Hematopoietic multipotent progenitor cell treated with erythropoietin and hydrocortisone succinate and interleukin-3 and kit ligand, for 6 days (in vitro differentiated cells): ENCODE measurements at regions not wholly inside any gene's neighbourhood (a gene's known extent, or its start where the extent isn't known, plus 50 kb on each side); places are given as distances from the start of the nearest gene placed in this dataset.
"Not testable (repeated sequence)": the region's sequence is repeated elsewhere in the genome, so short reads cannot be mapped to it uniquely, and the experiment has no call there.

Source experiments
- DNase-seq: peaks from one replicate; pipeline ENCODE4 v3.0.0-alpha.2; 2015

DNA sequence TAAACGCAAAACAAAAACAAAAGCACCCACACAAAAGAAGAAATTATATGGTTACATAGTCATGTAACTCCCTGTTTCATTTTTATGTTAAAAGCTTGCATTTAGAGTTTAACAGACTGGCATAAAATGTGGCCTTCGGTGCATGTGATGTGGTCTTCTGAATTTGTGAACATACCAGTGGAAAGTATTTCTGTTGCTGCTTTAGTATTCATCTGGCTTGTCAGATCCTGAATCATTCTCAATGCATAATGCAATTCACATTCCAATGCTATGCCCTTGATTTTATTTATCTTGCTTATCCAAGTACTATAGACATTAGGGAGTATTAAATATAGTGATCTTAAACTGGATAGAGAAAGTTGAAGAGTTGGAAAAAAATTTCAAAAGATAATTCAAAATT is 740.2 kb upstream of the ZNF608 start:
- no peak for DNase-seq

DNA sequence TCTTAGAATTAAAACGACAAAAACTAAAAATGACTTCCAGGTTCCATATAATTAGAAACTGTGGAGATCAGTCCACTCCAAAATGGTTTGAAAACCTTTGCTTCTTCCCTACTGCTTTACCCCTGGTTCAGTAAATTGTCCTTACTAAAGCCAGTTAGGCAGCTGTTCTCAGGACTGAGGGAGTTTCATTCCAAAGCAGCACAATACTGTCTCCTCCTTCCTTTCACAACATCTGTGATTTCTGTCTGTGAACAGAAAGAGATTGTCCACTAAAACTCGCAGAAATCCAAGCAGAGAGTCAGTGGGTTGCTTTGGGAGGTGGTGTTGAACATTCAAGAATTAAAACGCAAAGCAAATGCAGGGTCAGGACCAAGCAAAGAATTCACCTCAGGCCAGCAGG is 740.8 kb upstream of the ZNF608 start:
- no peak for DNase-seq

DNA sequence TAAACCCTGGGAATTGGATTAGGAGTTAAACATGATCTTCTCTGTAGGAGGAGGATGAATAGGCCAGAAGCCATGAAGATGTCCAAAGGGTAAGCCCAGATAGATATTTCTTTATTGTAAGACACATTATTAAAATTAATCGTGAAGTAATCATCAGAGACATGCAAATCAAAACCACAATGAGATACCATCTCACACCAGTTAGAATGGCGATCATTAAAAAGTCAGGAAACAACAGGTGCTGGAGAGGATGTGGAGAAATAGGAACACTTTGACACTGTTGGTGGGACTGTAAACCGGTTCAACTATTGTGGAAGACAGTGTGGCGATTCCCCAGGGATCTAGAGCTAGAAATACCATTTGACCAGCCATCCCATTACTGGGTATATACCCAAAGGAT is 741.2 kb upstream of the ZNF608 start:
- not testable (repeated sequence) for DNase-seq

DNA sequence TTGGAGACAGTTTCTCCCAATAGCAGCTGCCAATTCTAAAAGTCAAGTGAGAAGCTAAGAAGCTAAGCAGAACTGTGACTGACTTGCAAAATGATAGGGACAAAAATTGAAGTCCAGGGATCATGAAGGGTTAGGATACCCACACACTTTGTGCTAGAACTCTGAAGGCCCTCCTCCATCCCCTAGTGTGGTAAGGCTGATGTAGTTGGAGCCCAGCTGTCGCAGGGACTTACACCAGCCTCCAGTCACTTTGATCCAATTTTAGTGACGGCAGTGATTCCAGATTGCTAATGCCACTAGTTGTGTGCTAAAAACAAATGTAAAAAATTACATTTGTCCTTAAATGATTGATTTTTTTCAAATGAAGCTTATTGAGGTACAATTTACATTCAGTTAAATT is 742.7 kb upstream of the ZNF608 start:
- no peak for DNase-seq

DNA sequence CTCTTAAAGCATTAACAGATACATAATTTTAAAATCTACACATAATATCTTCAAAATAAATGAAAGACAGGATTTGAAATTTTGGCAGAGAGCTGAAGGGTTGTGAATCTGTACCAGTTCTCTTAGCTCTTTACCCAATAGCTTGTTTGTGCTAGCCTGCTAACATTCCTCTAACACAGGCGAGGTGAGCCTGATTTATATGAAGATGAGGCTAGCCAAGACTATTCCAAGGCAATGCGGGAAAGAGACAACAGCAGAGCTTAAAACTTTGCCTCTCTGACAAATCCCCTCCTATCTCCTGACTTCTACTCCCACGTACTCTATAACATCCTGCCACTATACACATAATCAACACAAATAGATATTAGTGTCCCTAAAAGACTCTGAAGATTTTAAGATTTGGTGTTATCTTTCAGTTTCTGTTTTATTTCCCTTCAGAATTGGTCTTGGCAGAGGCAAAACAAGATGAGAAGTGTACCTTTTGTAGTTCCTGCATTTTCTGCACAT is 745.6 kb upstream of the ZNF608 start:
- DNase-seq: no peak

DNA sequence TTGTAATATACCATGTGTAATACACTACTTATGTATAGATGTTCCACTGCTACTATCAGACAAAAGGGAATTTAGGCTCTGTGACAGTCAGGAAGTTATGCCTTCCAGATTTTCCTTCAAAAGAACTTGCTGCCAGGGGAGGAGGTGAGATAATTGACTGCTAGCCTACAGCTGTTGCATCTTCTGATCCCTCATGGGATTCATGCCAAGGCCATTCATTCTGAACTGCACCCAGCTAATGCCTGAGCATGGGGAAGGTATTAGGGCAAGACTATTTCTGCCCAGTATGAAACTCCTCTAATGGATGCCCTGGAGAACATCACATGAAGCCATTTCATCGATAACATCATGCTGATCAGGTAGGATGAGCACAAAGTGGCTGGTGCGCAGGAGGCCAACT is 746.5 kb upstream of the ZNF608 start:
- no peak for DNase-seq

DNA sequence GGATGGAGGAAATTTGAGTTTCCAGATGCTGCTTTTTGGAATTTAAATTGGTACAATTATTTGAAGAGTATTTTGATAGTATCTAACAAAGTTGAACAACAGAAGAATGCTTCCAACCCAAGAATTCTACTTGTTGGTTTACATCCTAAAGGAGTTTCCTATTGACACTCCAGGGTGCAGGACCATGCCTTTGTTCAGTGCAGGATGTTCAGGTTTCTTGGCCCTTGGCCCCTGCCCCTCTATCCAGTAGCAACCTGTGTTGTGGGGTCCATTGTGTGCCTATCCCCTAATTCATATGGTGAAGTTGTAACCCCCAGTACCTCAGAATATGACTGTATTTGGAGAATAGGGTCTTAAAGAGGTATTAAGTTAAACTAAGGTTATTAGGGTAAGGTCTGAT is 750.0 kb upstream of the ZNF608 start:
- DNase-seq: no peak

DNA sequence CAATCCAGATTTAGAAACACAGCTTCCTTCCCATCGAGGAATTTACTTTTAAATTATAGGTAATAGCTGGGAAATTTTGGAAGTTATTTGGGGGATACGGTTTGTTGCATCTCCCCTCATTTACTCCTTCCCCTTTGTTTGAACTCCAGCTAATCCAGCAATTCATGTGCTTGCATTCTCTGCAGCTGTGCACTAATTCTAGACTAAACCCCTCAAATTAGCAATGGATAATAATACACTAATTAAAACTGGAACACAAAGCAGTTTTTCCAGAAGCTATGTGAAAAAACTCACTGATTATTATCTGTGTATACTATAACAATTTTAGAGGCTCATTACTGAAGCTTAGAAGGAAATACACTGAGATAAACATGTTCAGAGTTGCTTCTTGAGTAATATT is 751.2 kb upstream of the ZNF608 start:
- no peak for DNase-seq

DNA sequence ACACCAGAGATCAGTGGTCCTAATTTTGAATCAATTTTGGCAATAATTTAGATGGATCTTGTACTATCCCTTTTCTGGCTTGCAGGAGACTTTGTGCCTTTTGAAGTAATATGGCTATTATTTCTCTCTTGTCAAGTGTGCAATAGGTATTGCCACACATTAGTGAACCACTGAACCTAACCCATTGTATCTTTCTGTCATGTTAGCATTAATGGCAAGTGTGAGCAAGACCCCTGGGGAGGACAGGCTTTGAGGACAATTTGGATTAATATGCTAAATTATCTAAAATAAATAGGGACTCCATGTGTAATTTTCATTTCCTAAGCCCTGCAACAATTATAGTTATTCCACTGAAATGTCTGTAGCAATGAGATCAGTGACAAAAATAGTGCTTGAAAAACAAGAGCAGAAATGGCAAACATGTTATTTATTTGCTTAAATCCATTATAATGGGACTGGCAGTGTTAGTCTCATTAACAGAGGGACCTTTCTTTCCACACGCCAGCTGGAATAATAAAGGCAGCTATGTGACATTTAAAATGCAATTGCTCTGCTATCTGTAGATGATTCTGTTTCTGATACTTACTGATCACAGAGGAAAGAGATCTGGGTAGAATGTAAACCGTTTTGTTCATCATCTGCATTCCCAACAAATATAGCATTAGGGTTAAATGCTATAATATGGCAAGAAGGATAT is 753.3 kb upstream of the ZNF608 start:
- no peak for DNase-seq

DNA sequence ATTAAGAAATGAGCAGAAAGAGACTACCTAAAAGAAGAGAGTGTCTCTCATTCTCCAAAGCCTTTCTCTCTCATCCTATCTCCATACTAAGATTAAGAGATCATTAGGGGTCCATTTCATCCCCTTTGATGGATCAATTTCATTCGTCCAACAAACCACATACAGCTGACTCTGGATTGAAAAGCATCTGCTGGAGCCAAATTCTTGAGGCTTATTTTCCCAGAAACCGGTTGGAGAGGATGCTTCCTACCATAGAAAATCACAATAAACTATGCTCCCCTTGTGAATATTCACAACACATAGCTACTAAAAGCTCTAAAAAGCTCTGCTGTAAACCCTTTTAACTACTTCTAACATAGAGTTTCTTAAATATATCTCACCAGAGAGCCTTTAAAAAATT is 755.0 kb upstream of the ZNF608 start:
- no peak for DNase-seq

DNA sequence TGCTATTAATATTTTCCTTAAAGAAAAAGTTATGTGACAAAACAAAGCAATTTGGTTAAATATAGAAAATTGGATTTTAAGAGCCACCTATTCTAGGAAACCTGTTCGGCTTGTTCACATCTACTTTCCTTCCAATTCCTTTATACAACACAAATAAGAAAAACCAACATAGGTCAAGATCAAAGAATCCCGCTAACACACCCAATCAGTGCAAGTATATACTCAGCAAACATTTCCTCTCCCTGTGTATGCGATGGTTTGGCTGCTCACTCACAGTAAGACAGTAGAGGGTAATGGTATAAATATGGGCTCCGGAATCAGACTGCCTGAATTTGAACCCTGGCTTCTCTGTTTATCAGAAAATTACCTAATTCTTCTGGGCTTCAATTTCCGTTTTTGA is 757.5 kb upstream of the ZNF608 start:
- DNase-seq: no peak

DNA sequence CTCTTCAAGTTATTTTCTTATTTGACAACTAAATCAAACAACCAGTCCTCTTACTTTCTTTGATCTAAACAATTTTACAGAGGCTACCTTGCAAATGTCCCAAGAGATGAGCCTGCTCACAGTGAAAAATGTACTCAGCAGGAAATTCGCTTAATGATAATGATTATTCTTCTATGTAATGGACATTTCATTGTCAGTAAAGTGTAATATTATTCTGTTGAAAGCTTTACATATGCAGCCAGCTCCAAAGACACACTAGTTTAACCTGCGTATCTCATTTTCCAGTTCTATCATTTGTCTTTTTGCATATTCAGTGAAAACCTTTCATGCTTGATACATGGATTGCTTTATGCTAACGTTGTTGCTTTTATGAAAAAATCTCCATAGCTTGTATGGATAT is 758.7 kb upstream of the ZNF608 start:
- DNase-seq: no peak

DNA sequence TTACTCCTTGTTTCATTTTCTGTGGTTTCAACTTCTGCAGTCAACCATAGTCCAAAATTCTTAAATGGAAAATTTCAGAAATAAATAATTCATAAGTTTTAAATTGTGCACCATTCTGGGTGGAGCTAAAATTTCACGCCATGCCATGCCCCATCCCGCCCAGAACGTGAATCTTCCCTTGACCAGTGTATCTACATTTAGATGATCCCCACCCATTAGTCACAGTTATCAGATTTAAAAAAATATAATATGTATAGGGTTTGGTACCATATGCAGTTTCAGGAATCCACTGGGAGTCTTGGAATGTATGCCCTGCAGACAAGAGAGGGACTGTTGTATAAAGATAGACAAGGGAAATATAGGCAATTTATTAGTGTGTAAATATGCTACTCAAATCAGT is 759.7 kb upstream of the ZNF608 start:
- DNase-seq: no peak

DNA sequence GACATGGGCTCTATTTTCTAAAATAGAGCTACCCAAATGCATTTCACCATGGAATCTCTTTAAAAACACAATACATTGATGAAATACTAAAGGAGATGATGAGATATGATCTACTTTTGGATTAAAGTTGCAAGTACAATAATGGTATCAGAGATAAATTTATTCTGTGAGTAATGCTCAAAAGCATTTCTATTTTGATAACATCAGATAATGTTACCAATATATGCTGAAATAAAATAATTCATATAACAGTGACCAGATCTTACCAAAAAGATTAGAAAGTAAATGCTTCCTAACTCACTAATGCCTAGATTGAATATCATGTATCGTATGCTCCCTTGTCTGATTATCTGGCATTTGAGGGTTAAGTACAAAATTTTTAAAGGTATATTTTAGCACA is 761.8 kb upstream of the ZNF608 start:
- DNase-seq: no peak

DNA sequence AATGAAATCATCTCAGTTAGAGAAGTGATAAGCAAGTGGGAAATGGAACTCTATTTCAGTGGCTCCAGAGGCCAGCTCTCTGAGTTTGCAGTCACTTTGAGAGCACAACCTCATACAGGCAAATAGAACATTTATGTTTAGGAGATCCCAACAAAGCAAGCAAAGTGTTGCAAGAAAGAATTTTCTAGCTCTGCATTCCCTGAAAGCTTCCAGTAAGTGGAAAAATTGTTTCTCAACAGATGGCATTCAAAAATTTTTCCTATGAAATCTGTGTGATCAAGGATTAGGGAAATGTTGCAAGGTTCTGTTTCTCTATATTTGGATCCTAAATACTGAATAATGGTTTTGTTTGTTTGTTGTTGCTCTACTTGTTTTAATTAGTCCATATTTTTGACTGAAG is 764.2 kb upstream of the ZNF608 start:
- no peak for DNase-seq

DNA sequence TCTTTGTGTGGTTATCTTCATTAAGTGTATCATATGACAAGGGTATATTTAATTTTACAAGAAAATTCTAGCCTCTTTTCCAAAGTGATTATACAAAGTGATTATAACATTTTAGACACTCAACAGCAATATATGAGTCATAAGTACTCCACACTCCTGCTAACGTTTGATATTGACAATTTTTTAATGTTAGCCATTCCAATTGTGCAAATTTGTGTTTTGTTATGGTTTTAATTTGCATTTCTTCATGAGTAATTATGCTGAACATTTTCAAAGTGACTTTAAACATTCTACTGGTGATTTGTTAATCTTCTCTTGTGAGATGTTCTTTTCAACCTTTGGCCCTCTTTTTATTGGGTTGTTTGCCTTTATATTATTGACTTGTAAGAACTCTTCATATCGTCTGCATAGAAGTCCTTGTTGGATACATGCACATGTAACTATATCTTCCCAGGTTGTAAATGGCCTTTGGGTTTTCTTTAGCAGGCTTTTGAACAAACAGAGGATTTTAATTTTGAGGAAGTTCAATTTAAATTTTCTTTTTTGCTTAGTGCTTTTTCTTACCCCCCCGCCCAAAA is 771.6 kb upstream of the ZNF608 start:
- DNase-seq: no peak

DNA sequence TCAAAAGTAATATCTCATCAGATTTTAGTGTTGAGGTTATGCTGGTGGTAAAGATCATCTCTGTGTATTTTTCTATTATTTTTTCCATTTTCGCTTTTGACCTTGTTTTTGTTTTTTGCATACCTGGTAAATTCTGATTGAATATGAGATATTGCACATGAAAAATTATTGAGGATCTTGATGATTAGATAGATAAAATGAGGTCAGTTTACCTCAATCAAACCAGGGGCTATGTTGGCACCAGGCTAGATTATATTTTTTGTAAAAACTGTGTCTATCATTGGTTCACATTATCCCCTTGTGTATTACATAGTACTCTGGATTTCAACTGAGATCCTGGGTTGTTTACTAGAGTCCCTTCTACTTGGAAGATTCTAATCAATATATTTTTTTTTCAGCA is 774.9 kb upstream of the ZNF608 start:
- DNase-seq: no peak

DNA sequence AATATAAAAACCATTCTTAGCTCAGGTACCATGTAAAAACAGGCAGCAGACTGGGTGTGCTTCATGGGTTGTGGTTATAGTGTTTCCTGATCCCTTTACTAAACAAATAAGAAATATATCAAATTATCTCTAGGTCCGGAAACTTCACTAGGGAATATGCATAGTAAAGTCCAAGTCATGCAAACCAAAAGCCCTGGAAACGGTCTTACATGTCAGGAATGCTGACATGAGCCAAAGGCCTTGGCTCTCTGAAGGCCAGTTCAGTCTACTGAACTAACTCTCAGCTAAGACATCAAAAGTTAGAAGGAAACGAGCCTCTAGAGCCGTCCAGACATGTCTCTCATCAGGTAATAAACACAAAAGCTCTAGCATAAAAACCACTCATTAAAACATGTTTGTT is 778.9 kb upstream of the ZNF608 start:
- no peak for DNase-seq

DNA sequence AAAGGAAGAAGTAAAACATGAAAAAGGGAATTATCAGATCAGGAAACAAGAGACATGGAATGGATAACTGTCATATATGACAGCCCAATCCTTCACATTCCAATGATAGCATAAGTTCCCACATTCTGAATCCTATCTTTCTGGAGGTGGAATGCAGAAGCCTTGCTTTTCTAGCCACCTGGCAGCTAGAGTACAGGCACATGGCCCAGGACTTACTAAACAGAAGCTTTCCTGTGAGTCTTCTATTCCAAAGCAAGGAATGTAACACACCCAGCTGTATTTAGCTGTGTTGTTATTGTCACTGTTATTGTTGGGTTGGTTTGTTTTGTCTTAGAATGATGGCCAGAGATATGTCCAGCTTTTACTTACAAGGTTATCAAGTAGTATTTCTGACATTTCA is 780.5 kb upstream of the ZNF608 start:
- DNase-seq: no peak

DNA sequence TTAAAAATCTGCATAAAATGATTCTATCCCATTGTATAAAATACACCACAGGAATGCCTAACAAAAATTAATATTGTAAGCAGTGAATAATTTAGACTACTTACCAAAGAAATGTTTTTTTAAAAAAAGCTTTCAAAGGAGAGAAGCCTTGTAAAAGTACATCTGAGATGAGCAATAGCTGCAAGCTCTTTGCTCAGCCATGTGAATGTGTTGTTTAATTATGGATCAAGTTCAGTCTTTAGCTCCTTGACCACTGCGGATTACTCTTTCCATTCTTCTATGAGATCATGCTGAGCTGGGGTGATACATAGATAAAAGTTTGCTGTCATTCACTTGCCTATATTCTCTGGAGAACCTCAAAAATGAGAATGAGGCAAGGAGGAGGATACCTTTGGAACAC is 782.4 kb upstream of the ZNF608 start:
- DNase-seq: no peak

DNA sequence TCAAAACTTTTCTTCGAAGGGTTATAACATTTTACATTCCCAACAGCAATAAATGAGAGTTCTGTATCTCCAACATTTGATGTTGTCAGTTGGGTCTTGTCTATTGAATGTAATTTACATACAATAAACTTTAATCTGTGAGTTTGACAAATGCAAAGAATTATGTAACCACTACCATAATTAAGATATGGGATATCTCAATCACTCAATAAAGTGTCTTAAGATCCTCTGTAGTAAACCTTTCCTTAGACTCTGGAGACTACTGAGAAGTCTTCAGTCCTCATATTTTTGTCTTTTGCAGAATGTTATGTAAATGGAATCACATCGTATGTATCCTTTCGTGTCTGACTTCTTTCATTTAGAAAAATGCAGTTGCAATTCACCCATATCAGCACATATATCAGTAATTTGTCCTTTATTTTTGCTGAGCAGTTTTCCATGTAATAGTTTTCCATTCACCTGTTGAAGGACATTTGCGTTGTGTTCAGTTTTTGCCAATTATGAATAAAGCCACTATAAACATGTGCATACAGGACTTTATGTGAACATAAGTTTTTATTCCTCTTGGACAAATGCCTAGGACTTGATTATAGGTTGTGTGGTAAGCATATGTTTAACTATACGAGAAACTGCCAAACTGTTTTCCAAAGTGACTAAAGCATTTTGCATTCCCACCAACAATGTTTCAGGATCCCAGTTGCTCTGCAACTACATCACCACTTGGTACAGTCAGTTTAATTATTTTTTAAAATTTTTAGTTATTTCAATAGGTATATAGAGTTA is 784.6 kb upstream of the ZNF608 start:
- DNase-seq: no peak

DNA sequence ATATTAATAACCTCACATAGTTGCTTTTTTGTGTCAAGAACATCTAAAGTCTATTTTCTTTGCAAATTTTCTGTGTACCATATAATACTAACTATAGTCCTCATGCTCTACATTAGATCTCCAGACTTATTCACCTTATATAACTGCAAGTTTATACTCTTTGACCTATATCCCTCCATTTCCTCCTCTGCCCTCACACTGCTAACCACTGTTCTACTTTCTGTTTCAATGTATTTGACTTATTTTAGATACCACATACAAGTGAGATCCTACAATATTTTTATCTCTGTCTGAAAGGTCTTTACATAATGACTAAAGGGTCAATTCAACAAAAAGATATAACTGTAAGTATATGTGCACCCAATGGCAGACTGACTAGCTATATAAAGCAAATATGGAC is 789.7 kb upstream of the ZNF608 start:
- DNase-seq: no peak

DNA sequence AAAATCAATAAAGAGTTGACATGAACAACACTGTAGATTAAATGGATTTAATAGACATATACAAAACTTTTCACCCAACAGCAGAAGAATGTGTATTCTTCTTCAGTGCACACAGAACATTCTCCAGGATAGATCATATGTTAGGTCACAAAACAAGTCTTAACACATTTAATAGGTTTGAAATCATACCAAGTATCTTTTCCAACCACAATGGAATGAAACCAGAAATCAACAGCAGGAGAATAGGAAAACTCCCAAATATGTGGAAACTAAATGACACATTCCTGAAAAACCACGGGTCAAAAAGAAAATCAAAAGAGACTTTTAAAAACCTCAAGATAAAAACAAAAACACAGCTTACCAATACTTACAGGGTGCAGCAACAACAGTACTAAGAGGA is 790.1 kb upstream of the ZNF608 start:
- no peak for DNase-seq

DNA sequence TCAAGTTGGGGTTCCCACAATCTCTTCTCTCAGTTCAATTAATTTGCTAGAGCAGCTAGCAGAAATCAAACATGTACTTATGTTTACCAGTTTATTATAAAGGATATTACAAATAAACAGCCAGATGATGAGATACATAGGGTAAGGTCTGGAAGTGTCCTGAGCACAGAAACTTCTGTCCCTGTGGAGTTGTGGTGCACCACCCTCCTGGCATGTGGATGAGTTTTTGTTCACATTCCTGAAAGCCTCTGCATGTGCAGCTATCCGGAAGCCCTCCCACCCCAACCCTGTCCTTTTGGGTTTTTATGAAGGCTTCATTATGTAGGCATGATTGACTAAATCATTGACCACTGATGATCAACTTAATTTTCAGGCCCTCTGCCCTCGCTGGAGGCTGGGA is 791.2 kb upstream of the ZNF608 start:
- no peak for DNase-seq
